Mesenchymal stem cell (in vitro differentiated cells and primary cell): ENCODE measurements at regions not wholly inside any gene's neighbourhood (a gene's known extent, or its start where the extent isn't known, plus 50 kb on each side); places are given as distances from the start of the nearest gene placed in this dataset.

Experiments used
- DNase-seq: peaks from one replicate; pipeline ENCODE4 v3.0.0-alpha.2; 2013
- H2AFZ ChIP-seq: one replicate; pipeline ENCODE4 v1.6.1; 2013; ENCODE audit warnings: low read depth, mild to moderate bottlenecking, control low read depth, inconsistent platforms, low read length, moderate library complexity
- H2AK5ac ChIP-seq: 2 replicates; pipeline ENCODE4 v1.6.1; 2013; ENCODE audit warnings: low read length, moderate library complexity, mild to moderate bottlenecking, inconsistent platforms; ENCODE audit not compliant: severe bottlenecking
- H2BK120ac ChIP-seq: one replicate; pipeline ENCODE4 v1.6.1; 2013; ENCODE audit warnings: low read depth, mild to moderate bottlenecking, inconsistent platforms, low read length, moderate library complexity
- H2BK12ac ChIP-seq, 2 experiments: one replicate each; pipeline ENCODE4 v1.6.1; 2013; ENCODE audit warnings: inconsistent platforms in 2 of 2, low read length in 2 of 2, mild to moderate bottlenecking in 2 of 2, moderate library complexity in 2 of 2, control low read depth in 1 of 2
- H2BK15ac ChIP-seq: one replicate; pipeline ENCODE4 v1.6.1; 2013; ENCODE audit warnings: mild to moderate bottlenecking, low read depth, inconsistent platforms; ENCODE audit not compliant: poor library complexity, severe bottlenecking
- H2BK5ac ChIP-seq: 2 replicates; pipeline ENCODE4 v1.6.1; 2013; ENCODE audit warnings: low read depth, mild to moderate bottlenecking, low read length, control low read depth, inconsistent platforms; ENCODE audit not compliant: poor library complexity, severe bottlenecking
- H3K14ac ChIP-seq, 2 experiments: one replicate each; pipeline ENCODE4 v1.6.1; 2013; ENCODE audit warnings: inconsistent platforms in 2 of 2, low read length in 2 of 2, control low read depth in 1 of 2, mild to moderate bottlenecking in 1 of 2, moderate library complexity in 1 of 2
- H3K18ac ChIP-seq, 2 experiments: one replicate each; pipeline ENCODE4 v1.6.1; 2013; ENCODE audit warnings: inconsistent platforms in 2 of 2, low read length in 2 of 2, control low read depth in 1 of 2, low read depth in 1 of 2, mild to moderate bottlenecking in 1 of 2
- H3K23ac ChIP-seq, 2 experiments: one replicate each; pipeline ENCODE4 v1.6.1; 2013; ENCODE audit warnings: inconsistent platforms in 2 of 2, low read length in 2 of 2, mild to moderate bottlenecking in 2 of 2, moderate library complexity in 2 of 2, control low read depth in 1 of 2
- H3K27ac ChIP-seq: 2 replicates; pipeline ENCODE4 v1.5.1; 2013; ENCODE audit warnings: mild to moderate bottlenecking, moderate library complexity, low read length, control low read depth, inconsistent platforms; ENCODE audit not compliant: poor library complexity, severe bottlenecking
- H3K27me3 ChIP-seq, 2 experiments: 2 replicates each; pipeline versions ENCODE4 v1.6.1 to v1.7.0; 2013; ENCODE audit warnings: low read length in 2 of 2, mild to moderate bottlenecking in 2 of 2, moderate library complexity in 2 of 2, control low read depth in 1 of 2, inconsistent platforms in 1 of 2; ENCODE audit not compliant: control insufficient read depth in 1 of 2, insufficient read depth in 1 of 2
- H3K36me3 ChIP-seq, 2 experiments: 2 replicates each; pipeline versions ENCODE4 v1.6.1 to v1.7.0; 2013; ENCODE audit warnings: low read length in 2 of 2, control low read depth in 1 of 2, inconsistent platforms in 1 of 2, low read depth in 1 of 2, mild to moderate bottlenecking in 1 of 2; ENCODE audit not compliant: insufficient read depth in 2 of 2, control insufficient read depth in 1 of 2
- H3K4ac ChIP-seq, 2 experiments: one replicate each; pipeline ENCODE4 v1.6.1; 2013; ENCODE audit warnings: inconsistent platforms in 2 of 2, low read length in 2 of 2, mild to moderate bottlenecking in 2 of 2, moderate library complexity in 2 of 2, control low read depth in 1 of 2, low read depth in 1 of 2
- H3K4me1 ChIP-seq: 2 replicates; pipeline ENCODE4 v1.6.1; 2013; ENCODE audit warnings: low read depth, low read length, control low read depth; ENCODE audit not compliant: control insufficient read depth, insufficient read depth
- H3K4me2 ChIP-seq: 2 replicates; pipeline ENCODE4 v1.6.1; 2013; ENCODE audit warnings: low read length, mild to moderate bottlenecking, inconsistent platforms; ENCODE audit not compliant: poor library complexity, severe bottlenecking
- H3K4me3 ChIP-seq, 2 experiments: 2 replicates each; pipeline versions ENCODE4 v1.5.1 to v1.7.0; 2013; ENCODE audit warnings: low read length in 2 of 2, mild to moderate bottlenecking in 2 of 2, control low read depth in 1 of 2, low read depth in 1 of 2; ENCODE audit not compliant: insufficient read depth in 1 of 2
- H3K79me1 ChIP-seq: replicated peaks from 2 replicates; pipeline ENCODE4 v1.6.1; 2013; ENCODE audit warnings: mild to moderate bottlenecking, control low read depth, low read length, inconsistent platforms; ENCODE audit not compliant: poor library complexity, severe bottlenecking
- H3K9ac ChIP-seq: 2 replicates; pipeline ENCODE4 v1.7.0; 2013; ENCODE audit warnings: mild to moderate bottlenecking, low read length, moderate library complexity
- H3K9me3 ChIP-seq: 2 replicates; pipeline ENCODE4 v1.7.0; 2013; ENCODE audit warnings: mild to moderate bottlenecking, low read length; ENCODE audit not compliant: control insufficient read depth
- H4K8ac ChIP-seq: one replicate; pipeline ENCODE4 v1.6.1; 2013; ENCODE audit warnings: inconsistent platforms, mild to moderate bottlenecking, low read length, moderate library complexity
- H4K91ac ChIP-seq: one replicate; pipeline ENCODE4 v1.6.1; 2013; ENCODE audit warnings: mild to moderate bottlenecking, low read length, inconsistent platforms
- WGBS: methylation state at CpG from one replicate; pipeline ENCODE4 v1.1.7; 2013; ENCODE audit warnings: mixed read lengths; 5-methylcytosine and 5-hydroxymethylcytosine counted together

- Histone ChIP-seq H2AFZ (no peak overlapping the region), H3K36me3 (no peaks in the 10 kb centered on the region), H4K91ac (no peak overlapping the region), H3K9me3 (no peaks in the 10 kb centered on the region), H3K23ac (no peak overlapping the region), H3K79me1 (no peaks in the 10 kb centered on the region), H3K9ac (no peak overlapping the region), H2BK120ac (no peak overlapping the region), H3K18ac (no peak overlapping the region), H2BK15ac (no peak overlapping the region), H2AK5ac (no peak overlapping the region), H2BK5ac (no peak overlapping the region), H3K4me2 (no peak overlapping the region), H3K27me3 (peaks cover 4 to 20% of the 10 kb centered on the region in 2 experiments), H3K27ac (no peak overlapping the region), H3K4me3 (no peak overlapping the region), H3K14ac (no peak overlapping the region), H2BK12ac (no peak overlapping the region), H3K4me1 (no peaks in the 10 kb centered on the region), H3K4ac (no peak overlapping the region), H4K8ac (no peak overlapping the region)
- WGBS, result 79% methylated on average over 11 of the region's 11 CpGs
- DNase-seq, result no peak
Observed at GRCh38 chr12:125243811-125244210, 178.6 kb downstream of the AACS start.

- H2BK120ac ChIP-seq, result no peak overlapping the region
- 84% methylated on average over 7 of the region's 8 CpGs for WGBS
- H3K9me3 ChIP-seq, result no peaks in the 10 kb centered on the region
- no peak overlapping the region for H2AFZ ChIP-seq
- H3K4me1 ChIP-seq, result no peaks in the 10 kb centered on the region
- no peak overlapping the region for H3K18ac ChIP-seq
- no peak overlapping the region for H2AK5ac ChIP-seq
- H3K4me2 ChIP-seq, result no peak overlapping the region
- H4K8ac ChIP-seq, result no peak overlapping the region
- no peak for DNase-seq
- H3K9ac ChIP-seq, result no peak overlapping the region
- H3K23ac ChIP-seq, result no peak overlapping the region
- H2BK15ac ChIP-seq, result no peak overlapping the region
- no peak overlapping the region for H3K4me3 ChIP-seq
- no peaks in the 10 kb centered on the region for H3K36me3 ChIP-seq
- H3K27me3 ChIP-seq, result peaks cover 4 to 20% of the 10 kb centered on the region in 2 experiments
- no peaks in the 10 kb centered on the region for H3K79me1 ChIP-seq
- H3K27ac ChIP-seq, result no peak overlapping the region
- no peak overlapping the region for H2BK12ac ChIP-seq
- H3K4ac ChIP-seq, result no peak overlapping the region
- H2BK5ac ChIP-seq, result no peak overlapping the region
- H4K91ac ChIP-seq, result no peak overlapping the region
- H3K14ac ChIP-seq, result no peak overlapping the region
Observed at GRCh38 chr12:125244338-125244737, 179.1 kb downstream of the AACS start.

GRCh38 chr12:125245581-125246557 lies 180.6 kb downstream of the AACS start:
- Histone ChIP-seq H2BK5ac (no peak overlapping the region), H3K9ac (no peak overlapping the region), H3K9me3 (no peaks in the 10 kb centered on the region), H3K36me3 (no peaks in the 10 kb centered on the region), H3K79me1 (no peaks in the 10 kb centered on the region), H4K8ac (no peak overlapping the region), H2AFZ (no peak overlapping the region), H3K18ac (no peak overlapping the region), H2AK5ac (no peak overlapping the region), H3K4ac (no peak overlapping the region), H3K27ac (no peak overlapping the region), H2BK12ac (no peak overlapping the region), H3K4me2 (no peak overlapping the region), H4K91ac (no peak overlapping the region), H3K23ac (no peak overlapping the region), H3K4me1 (no peaks in the 10 kb centered on the region), H3K4me3 (no peak overlapping the region), H2BK120ac (no peak overlapping the region), H3K14ac (no peak overlapping the region), H3K27me3 (peaks cover 4 to 23% of the 10 kb centered on the region in 2 experiments), H2BK15ac (no peak overlapping the region)
- 68% methylated on average over 21 of the region's 21 CpGs for WGBS
- DNase-seq, result no peak

GRCh38 chr12:125247477-125247876 lies 182.2 kb downstream of the AACS start:
- Histone ChIP-seq H3K27ac (no peak overlapping the region), H3K79me1 (no peaks in the 10 kb centered on the region), H3K9ac (no peak overlapping the region), H4K8ac (no peak overlapping the region), H3K23ac (no peak overlapping the region), H3K18ac (no peak overlapping the region), H3K14ac (no peak overlapping the region), H2BK15ac (no peak overlapping the region), H2BK12ac (no peak overlapping the region), H2BK120ac (no peak overlapping the region), H4K91ac (no peak overlapping the region), H3K9me3 (no peaks in the 10 kb centered on the region), H3K4me3 (no peak overlapping the region), H2AFZ (no peak overlapping the region), H2BK5ac (no peak overlapping the region), H3K36me3 (no peaks in the 10 kb centered on the region), H3K4me2 (no peak overlapping the region), H3K4me1 (no peaks in the 10 kb centered on the region), H3K4ac (no peak overlapping the region), H3K27me3 (peaks cover 4 to 23% of the 10 kb centered on the region in 2 experiments), H2AK5ac (no peak overlapping the region)
- DNase-seq, result no peak
- 82% methylated on average over 6 of the region's 7 CpGs for WGBS
